T follicular helper cell (primary cell): ENCODE measurements at regions not wholly inside any gene's neighbourhood (a gene's known extent, or its start where the extent isn't known, plus 50 kb on each side); places are given as distances from the start of the nearest gene placed in this dataset.
"Not testable (repeated sequence)": the region's sequence is repeated elsewhere in the genome, so short reads cannot be mapped to it uniquely, and the experiment has no call there.

Experiments used
- DNase-seq: peaks from one replicate; pipeline ENCODE4 v3.0.0-alpha.2; 2020; ENCODE audit warnings: low read depth

DNA sequence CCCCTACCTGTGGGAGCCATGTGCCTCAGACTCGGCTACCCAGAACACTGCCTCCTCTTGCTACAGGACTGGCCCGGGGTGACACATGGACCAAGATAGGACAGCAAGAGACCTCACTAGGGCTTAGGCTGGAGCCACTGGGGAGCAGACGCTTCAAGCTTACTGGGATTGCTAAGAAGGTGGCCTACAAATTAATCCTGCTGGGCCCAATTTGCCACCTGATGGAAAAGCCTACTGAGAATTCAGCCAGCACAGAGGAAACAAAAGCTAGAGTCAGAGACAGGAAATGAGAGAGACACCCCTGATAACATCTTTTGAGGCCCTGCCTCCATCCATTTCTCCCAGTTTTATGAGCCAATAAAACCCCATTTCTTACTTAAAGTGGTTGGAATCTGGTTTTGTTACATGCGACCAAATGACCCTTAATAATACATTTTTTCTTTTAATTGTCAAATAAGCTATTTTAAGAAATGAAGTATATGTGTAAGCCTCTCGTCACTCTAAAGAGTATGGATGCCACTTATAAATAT lies 282.1 kb downstream of the CXCL12 start:
- no peak for DNase-seq

DNA sequence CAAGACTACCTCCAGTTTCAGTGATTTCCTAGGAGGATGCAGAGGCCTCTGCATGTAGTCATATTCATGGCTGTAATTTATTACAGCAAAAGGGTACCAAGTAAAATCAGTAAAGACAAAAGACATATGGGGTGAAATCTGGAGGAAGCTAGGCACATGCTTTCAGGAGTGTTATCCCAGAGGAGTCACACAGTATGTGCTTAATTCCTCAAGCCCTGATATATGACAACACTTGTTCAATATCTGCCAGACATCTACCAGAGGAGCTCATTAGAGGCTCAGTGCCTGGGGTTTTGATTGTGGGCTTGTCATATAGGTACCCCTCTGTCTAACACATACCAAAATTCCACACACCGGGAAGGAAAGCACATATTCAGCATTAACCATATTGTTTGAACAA lies 283.8 kb downstream of the CXCL12 start:
- no peak for DNase-seq

DNA sequence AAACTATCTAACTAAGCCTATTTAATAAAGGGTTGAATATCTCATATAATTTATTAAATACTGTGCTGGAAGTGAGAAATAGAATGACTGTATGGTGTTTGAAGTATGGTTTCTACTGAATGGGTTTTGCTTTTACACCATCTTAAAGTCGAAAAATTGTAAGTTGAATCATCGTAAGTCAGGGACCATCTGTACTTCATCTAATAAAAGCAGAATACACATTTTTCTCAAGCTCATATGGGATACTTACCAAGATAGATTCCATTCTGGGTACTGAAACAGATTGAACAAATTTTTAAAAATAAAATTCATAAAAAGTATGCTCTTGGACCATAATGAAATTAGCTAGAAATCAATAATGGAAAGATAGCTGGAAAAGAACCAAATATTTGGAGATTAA lies 285.4 kb downstream of the CXCL12 start:
- no peak for DNase-seq

DNA sequence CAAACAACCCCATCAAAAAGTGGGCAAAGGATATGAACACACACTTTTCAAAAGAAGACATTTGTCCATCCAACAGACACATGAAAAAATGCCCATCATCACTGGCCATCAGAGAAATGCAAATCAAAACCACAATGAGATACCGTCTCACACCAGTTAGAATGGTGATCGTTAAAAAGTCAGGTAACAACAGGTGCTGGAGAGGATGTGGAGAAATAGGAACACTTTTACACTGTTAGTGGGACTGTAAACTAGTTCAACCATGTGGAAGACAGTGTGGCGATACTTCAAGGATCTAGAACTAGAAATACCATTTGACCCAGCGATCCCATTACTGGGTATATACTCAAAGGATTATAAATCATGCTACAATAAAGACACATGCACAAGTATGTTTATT lies 288.7 kb downstream of the CXCL12 start:
- DNase-seq: not testable (repeated sequence)

DNA sequence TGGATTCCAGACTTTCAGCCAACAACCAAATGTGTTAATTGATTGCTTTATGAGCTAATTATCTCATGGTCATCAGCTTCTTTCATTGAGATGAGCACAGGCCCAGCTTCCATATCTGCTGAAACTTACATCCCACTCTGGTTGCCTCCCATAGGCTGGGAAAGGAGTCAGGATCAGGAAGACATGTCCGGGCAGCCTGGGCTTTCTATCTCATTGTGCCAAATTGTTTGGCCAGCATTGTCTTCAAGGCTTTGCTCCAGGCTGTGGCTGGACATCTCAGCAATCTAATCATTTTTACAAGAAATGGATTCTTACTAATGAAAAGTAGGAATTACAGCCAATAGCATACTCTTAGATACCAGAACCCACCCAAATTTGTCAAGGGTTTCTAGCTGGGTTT lies 295.2 kb downstream of the CXCL12 start:
- DNase-seq: no peak

DNA sequence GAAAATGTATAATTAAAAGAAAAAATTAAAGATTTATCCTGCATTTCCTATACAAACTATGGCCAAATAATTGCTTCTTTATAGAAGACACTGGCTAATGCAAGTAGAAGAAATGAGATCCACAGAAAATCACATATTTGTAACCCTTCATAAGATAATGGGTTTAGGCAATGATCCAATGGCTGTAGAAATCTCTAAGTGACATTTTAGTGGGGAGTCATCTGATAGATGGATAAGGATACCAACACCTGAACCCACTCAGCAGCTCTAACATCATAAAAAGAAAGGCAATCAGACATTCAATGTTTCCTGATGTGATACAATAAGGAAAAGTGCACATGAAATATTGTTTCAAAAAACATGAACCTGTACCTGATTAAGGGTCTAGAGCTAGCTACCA lies 297.5 kb downstream of the CXCL12 start:
- DNase-seq: no peak

DNA sequence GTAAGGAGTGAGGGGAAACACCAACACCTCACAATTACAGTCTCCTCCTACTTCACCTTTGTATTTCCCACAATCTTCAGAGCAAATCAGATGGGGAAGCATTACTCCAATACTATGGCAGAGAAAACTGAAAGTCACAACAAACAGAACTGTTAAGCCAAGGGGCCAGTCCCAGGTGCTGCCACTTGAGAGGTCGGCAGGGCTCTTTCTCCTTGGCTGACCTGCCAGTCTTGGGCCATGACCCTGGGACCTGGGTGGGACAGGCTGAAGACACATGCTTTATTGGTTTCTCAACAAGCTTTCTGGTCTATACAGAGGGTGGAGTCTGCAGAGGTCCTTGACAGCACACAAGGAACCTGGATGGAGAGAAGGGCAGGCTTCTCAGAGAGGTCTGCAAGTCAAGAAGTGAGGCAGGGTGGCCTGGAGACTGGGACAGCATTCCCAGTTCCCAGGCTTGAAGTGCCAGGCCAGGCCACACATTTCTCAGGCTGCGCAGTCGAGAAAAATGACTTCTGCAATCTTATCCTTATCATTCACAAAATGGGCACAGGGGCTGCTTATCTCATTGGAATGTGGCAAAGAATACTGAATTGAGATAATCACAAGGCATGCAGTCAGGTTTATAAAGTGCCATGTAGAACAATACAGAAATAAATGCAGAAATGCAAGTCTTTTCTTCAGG lies 301.0 kb downstream of the CXCL12 start:
- DNase-seq: no peak

DNA sequence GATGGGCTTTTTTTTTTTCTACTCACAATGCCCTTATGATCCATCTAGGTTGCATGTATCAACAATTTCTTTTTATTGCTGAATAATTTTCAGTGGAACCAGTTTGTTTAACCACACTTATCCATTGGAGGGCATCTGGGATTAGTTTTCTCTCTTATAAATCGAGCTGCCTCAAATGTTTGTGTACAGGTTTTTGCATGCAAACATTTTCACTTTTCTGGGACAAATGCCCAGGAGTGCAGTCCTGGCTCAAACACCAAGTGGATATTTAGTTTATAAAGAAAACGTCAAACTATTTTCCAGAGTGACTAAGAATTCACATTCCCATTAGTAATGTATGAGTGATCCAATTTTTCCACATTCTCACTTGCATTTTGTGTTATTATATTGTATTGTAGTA lies 313.4 kb downstream of the CXCL12 start:
- no peak for DNase-seq

DNA sequence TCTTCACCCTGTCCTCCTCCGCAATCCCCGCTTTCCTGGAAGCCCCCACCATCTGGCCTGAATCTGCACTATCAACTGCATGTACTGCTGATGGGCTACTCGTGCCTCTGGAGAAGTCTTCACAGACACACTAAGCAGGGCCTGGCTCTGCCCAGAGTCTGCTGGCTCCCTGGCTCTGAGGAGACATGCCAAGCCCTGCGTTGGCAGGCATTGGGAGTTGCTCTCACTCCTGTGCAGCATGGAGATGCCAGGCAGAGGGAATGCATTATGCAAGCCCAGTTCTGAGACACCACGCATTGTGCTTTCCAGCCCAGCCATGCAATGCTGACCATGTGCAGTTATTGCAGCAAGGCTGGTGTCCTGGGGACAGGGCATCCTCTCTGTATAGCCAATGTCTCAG lies 314.6 kb downstream of the CXCL12 start:
- no peak for DNase-seq

DNA sequence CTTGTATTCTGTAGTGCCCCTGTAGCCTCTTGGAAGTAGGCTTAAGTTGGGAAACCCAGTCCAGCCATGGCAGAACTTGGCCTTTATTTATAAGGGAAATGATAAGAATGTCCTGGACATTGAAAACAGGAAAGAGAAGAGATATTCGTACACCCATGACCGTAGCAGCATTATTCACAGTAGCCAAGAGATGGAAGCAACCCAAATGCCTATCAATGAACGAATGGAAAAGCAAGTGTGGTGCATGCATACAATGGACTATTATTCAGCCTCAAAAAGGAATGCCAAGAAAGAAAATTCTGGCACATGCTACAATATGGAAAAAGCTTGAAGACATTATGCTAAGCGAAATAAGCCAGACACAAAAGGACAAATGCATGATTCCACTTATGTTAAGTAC lies 315.3 kb downstream of the CXCL12 start:
- DNase-seq: no peak

DNA sequence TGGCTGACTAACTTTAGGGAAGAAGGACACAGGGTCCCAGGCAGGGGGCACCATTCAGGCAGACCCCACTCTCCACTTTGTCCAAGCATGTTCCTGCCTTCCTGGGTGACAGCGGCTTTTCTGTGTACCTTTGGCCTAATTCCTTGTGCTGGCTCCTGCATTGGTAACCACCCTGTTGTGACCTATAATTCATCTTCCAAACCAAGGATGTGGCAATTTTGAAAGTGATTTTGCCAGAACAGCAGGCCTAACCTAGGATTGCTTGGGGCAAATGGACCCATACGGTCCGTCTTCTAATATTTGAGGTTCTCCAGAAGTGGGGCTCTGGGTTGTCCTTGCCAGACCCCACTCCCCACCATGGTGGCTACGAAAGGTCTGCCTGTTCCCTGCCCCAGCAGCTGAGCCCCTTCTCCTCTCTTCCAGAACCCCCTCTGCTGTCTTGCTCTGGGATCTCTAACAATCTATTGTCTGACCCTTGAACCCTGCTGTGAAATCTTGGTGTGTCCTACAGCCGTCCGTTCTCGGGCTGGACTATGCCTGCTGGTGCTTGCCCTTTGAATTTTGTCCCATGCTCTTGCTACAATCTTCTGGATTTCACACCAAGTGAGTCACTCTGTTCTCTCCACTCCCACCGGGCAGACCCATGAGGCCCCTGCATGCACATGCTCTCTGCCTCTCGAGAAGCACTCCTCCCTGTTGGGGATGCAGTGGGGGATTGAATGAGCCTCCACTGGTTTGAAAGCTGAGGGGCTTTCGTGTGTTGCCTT lies 316.0 kb downstream of the CXCL12 start:
- no peak for DNase-seq

DNA sequence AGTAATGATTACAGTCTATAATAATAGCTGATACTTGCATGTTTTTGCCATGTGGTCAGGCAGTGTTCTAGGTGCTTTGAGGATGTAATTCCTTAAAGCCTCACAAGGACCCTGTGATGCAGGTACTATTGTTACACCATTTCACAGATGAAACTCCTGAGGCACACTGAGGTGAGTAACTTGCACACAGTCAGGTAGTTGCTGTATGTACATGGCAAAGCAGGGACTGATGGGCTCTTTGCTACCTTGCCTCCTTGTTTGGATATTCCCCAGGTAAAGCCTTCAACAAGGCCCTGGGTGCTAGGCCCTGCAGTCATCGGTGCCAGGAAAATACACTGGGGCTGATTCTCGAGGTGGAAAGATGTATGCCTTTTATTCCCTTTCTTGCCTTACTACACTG lies 317.5 kb downstream of the CXCL12 start:
- DNase-seq: no peak

DNA sequence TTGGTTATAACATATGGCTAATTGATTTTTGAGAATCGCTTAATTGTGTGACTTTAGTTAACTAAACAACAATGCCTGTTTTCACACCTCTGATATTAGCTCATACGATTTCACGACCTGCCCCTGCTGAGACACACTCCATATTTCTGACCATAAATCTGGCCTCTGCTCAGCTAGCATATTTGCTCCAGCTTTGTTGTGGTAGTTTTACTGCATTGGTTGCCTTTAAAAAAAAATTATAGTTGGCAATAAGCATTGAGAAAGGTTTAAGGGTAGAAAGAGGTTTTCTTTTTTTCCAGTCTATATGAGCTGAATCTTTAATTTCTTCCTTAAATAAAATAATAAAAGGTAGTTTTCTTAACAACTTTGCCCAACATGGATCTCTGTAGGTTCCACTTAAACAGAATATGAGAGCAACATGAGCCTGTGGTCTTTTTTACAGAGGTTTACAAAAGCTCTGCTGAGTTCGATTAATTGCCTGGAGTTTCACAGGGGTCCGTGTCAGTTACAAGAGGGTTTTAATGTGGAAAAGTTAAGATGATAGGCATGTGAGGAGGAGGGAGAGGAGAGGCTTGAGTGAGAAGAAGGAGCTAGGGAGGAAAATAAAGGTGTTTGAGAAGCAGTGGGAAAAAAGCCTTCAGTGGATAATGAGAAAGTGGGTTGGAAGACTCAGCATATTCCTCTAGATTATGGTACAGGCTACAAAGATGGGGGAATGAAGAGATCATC lies 318.2 kb downstream of the CXCL12 start:
- DNase-seq: no peak

DNA sequence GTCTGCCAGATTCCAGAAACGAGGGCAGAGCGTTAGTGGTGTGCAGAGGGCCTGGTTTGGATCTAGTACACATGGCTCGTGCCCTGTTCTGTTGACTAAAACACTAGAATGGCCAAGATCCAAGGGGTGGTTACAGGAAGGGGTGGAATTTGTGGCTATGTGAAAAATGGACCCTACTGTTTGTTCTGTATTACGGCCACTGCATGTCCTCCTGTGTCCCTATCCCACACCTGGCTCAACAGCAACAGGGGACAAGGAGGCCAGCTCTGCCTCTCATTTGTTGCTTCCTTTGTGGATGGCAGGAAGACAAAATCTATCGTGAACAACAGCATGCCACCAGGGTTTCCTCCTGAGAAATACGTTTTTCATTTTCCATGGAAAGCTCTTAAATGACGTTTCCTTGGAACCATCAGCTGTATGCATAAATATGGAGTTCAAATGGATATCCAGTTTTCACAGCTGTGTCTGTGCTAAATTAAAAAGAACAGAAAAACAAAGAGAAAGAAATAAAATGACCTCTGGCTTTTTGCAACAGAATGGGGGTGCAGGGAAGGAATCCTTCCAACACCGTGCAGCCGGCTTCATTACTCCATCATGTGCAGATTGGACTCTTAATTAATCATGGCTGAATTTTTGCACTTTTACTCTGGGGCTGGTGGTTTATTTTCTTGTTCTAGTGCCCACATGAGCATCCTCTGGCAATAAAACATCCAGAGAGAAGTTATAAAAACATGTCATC lies 318.9 kb downstream of the CXCL12 start:
- DNase-seq: no peak

DNA sequence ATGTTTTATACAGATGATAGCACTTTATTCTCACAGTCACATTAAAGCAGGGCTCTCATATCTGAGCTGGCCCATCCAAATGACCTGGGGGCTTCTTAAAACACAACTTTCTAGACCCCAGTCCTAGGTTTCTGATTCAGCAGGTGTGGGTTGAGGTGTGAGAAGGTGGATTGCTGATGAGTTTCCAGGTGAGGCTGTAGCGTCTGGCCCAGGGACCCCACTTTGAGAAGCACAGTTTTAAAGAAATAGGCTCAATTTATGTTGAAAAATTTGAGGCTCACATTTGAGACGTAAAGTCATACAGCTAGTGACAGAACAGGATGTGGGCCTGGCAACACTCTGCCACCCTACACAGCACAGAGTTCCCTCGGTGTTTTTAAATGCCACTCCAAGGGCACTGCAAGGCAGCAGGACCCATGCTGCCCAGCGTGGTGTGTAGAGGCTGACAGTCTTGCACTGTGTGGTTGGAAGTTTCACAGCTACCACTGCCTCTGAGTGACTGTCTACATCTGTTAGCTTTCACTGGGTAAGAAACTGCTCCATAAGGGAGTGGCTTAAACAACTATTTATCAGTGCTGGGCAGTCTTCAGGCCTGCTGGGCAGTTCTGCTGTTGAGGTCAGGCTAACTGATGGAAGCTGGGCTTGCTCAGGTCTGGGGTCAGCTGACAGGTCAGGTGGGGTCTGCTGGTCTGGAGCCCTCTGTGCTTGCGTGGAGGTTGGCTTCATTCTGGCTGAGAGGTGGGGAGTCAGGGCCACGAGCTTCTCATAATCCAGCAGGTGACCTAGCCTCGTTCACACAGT lies 319.7 kb downstream of the CXCL12 start:
- DNase-seq: no peak

DNA sequence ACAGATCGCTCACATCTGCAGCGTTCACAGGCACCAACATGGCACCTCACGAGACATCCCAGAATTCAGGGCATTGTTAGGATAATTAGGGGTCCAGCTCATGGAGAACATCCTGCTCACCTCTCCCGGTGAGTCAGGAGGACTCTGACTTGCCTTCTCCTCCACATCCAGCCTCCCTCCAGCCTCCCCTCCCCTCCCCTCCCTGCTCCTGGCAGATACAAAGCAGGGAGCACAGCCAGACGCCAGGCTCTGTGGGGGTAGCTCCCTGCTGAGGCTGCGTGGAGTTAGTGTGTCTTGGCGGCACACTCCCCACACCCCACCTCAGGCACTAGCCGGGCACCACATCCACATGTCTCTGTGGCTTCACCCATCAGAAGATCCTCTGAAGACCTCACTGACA lies 320.6 kb downstream of the CXCL12 start:
- DNase-seq: no peak

DNA sequence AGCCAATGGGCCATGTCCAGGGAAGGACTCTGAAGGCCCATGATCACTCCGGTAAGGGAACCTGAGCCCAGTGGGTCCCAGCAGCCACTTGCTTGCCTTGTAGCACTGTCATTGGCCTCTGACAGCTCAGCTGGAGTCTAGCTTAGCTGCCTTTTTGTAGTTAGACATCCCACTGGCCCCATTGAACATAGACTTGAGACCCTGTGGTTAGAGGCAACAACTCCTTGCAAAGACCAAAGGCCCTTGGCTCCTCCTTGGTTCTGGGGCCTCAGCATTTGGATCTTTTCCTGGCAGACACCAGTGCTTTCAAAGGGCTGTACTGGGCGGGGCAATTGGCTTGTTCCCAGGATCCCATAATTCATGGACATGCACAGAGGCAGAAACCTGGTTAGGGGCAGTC lies 321.2 kb downstream of the CXCL12 start:
- no peak for DNase-seq

DNA sequence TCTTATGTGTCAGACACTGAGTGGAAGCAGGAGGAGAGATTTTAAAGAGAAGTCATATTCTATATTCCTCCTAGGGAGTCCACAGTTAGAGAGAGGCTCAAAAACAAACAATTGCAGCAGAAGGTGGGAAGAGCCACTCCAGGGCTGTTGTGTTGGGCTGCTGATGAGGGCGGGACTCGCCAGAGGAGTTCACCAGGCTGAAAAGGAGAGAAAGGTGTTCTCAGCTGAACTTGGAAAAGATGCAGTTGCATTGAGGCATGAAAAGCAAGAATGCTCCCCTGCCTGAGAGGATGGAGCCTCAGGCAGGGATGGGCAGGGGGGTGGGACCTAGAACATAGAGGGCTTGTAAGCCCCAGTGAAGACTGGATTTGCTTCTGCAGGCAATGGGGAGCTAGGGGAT lies 324.2 kb downstream of the CXCL12 start:
- DNase-seq: no peak

DNA sequence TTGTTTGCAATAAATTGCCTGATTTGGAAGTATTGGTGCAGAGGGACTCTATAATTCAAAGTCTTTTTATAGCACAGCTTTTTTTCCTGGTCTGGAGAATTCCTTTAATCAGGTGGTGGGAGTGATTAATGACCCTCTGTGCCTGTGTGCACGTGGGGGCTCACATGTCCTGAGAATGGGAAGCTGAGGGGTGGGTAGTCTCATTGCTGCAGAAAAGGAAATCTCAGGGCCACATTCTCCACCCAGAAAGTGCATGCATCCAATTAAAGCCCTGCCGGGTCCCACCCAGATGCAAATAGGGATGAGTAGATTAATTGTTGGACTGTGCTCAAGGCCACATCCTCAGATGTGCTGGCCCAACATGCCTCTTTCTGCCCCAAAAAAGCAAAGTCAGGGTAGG lies 324.7 kb downstream of the CXCL12 start:
- DNase-seq: no peak

DNA sequence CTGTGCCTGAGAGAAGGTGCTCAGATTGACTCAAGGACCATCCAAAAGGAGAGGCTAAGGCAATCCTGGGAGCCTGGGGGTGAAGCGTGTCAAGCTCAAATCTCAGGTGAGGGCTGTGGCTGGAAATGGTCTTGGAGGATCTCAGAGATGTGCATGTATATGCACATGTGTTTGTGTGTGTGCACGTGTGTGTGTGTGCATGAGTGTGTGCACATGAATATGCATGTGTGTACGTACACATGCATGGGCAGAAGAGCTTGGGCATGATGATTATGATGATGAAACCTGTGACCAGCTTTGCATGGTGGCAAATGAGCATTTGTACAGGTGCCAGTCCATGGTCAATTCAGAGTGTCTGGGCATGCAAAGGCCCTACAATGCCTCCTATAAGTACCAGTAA lies 326.6 kb downstream of the CXCL12 start:
- DNase-seq: no peak
